ENCODE measurements at regions not wholly inside any gene's neighbourhood (a gene's known extent, or its start where the extent isn't known, plus 50 kb on each side); places are given as distances from the start of the nearest gene placed in this dataset.

GRCh38 chr2:41078341-41078740, 626.5 kb upstream of the SLC8A1 start:
- no peaks in the 10 kb centered on the region for H3K36me3 ChIP-seq
- TF ChIP-seq POLR2A (IDR thresholded peaks at IDR 0.05): no peak
- TF ChIP-seq CTCF (IDR thresholded peaks at IDR 0.05): no peak
- no peaks in the 10 kb centered on the region for H3K9me3 ChIP-seq
- intact Hi-C loops (cut with DNase I; ENCODE audit: low total_unique reads): no loop called here
- no peak overlapping the region for H3K27ac ChIP-seq
- H3K4me1 ChIP-seq: no peaks in the 10 kb centered on the region
- H3K27me3 ChIP-seq: no peaks in the 10 kb centered on the region
- no peak overlapping the region for H3K4me3 ChIP-seq
- no peak for DNase-seq

GRCh38 chr2:41079011-41079410, 627.1 kb upstream of the SLC8A1 start:
- DNase-seq: no peak
- intact Hi-C loops (cut with DNase I; ENCODE audit: low total_unique reads): no loop called here
- no peaks in the 10 kb centered on the region for H3K27me3 ChIP-seq
- H3K4me1 ChIP-seq: no peaks in the 10 kb centered on the region
- no peak overlapping the region for H3K27ac ChIP-seq
- H3K36me3 ChIP-seq: no peaks in the 10 kb centered on the region
- TF ChIP-seq POLR2A (IDR thresholded peaks at IDR 0.05) (no peak), CTCF (IDR thresholded peaks at IDR 0.05) (no peak)
- H3K4me3 ChIP-seq: no peak overlapping the region
- no peaks in the 10 kb centered on the region for H3K9me3 ChIP-seq

- intact Hi-C loops (cut with DNase I; ENCODE audit: low total_unique reads): no loop called here
- no peak for DNase-seq
- Histone ChIP-seq H3K4me3 (no peak overlapping the region), H3K9me3 (no peaks in the 10 kb centered on the region), H3K36me3 (no peaks in the 10 kb centered on the region), H3K27ac (no peak overlapping the region), H3K27me3 (no peaks in the 10 kb centered on the region), H3K4me1 (no peaks in the 10 kb centered on the region)
- no peak for TF ChIP-seq POLR2A (IDR thresholded peaks at IDR 0.05)
- TF ChIP-seq CTCF (IDR thresholded peaks at IDR 0.05): no peak
Observed at GRCh38 chr2:41084321-41084720, 632.4 kb upstream of the SLC8A1 start.

- TF ChIP-seq CTCF (IDR thresholded peaks at IDR 0.05) (no peak), POLR2A (IDR thresholded peaks at IDR 0.05) (no peak)
- H3K27ac ChIP-seq: no peak overlapping the region
- DNase-seq: no peak
- no peaks in the 10 kb centered on the region for H3K27me3 ChIP-seq
- intact Hi-C loops (cut with DNase I; ENCODE audit: low total_unique reads): no loop called here
- H3K4me1 ChIP-seq: no peaks in the 10 kb centered on the region
- H3K4me3 ChIP-seq: no peak overlapping the region
- H3K36me3 ChIP-seq: no peaks in the 10 kb centered on the region
- H3K9me3 ChIP-seq: no peaks in the 10 kb centered on the region
Observed at GRCh38 chr2:41087946-41088345, 636.1 kb upstream of the SLC8A1 start.

GRCh38 chr2:41101281-41101680, 649.4 kb upstream of the SLC8A1 start:
- intact Hi-C loops (cut with DNase I; ENCODE audit: low total_unique reads): no loop called here
- Histone ChIP-seq H3K27me3 (no peaks in the 10 kb centered on the region), H3K27ac (no peak overlapping the region), H3K36me3 (no peaks in the 10 kb centered on the region), H3K4me1 (no peaks in the 10 kb centered on the region), H3K4me3 (no peak overlapping the region), H3K9me3 (no peaks in the 10 kb centered on the region)
- no peak for TF ChIP-seq CTCF (IDR thresholded peaks at IDR 0.05)
- TF ChIP-seq POLR2A (IDR thresholded peaks at IDR 0.05): no peak
- DNase-seq: no peak

Measured in uterus (tissue), 3 donors.